IMR-90 (cell line): ENCODE measurements at regions not wholly inside any gene's neighbourhood (a gene's known extent, or its start where the extent isn't known, plus 50 kb on each side); places are given as distances from the start of the nearest gene placed in this dataset.

Source experiments
- CTCF ChIP-seq: conservative IDR thresholded peaks from 2 replicates; pipeline ENCODE4 v1.5.1; 2012; ENCODE audit warnings: mild to moderate bottlenecking, low read depth, low read length, improper control_type of control experiment
- MAFK ChIP-seq: IDR thresholded peaks from 2 replicates; pipeline ENCODE4 v1.6.1; 2012; ENCODE audit warnings: low read depth, low read length, improper control_type of control experiment
- NFE2L2 ChIP-seq: fragments of 150-350 bp; IDR thresholded peaks from 2 replicates; pipeline ENCODE4 v1.6.1; 2016; ENCODE audit warnings: low read depth, mild to moderate bottlenecking, low read length
- POLR2A ChIP-seq: IDR thresholded peaks from 2 replicates; pipeline ENCODE4 v1.6.1; 2012; ENCODE audit warnings: mild to moderate bottlenecking, low read depth, low read length
- RCOR1 ChIP-seq: IDR thresholded peaks from 2 replicates; pipeline ENCODE4 v1.6.1; 2012; ENCODE audit warnings: mild to moderate bottlenecking, low read length, improper control_type of control experiment; ENCODE audit not compliant: insufficient replicate concordance
- RFX5 ChIP-seq: IDR thresholded peaks from 2 replicates; pipeline ENCODE4 v1.8.0; 2012; ENCODE audit warnings: low read depth, mild to moderate bottlenecking, low read length, moderate library complexity
- SMC3 ChIP-seq: fragments of 150-350 bp; IDR thresholded peaks from 2 replicates; pipeline ENCODE4 v1.6.1; 2016; ENCODE audit warnings: low read depth, mild to moderate bottlenecking, antibody characterized with exemption, low read length, moderate library complexity

- TF ChIP-seq CTCF: no peak
- TF ChIP-seq POLR2A: no peak
- no peak for TF ChIP-seq MAFK
- TF ChIP-seq RCOR1: no peak
- no peak for TF ChIP-seq SMC3
- TF ChIP-seq RFX5: no peak
- TF ChIP-seq NFE2L2: no peak
Observed at GRCh38 chr10:110399965-110400933, 95.5 kb upstream of the SMNDC1 start.
